OCI-LY3 (cell line): ENCODE measurements at regions not wholly inside any gene's neighbourhood (a gene's known extent, or its start where the extent isn't known, plus 50 kb on each side); places are given as distances from the start of the nearest gene placed in this dataset.

Experiments
- H2AFZ ChIP-seq: fragments of 200-600, 300-600 bp; shearing (Covaris generic); 2 replicates; pipeline ENCODE4 v1.6.0; 2014; ENCODE audit warnings: antibody characterized with exemption, low read depth, low read length
- H3K27ac ChIP-seq: fragments of 200-600, 300-600 bp; sonication (generic); 2 replicates; pipeline ENCODE4 v1.5.1; 2014; ENCODE audit warnings: mild to moderate bottlenecking, low read length, moderate library complexity, mixed read lengths
- H3K27me3 ChIP-seq: fragments of 200-600, 300-600 bp; sonication (generic); 2 replicates; pipeline ENCODE4 v1.6.1; 2014; ENCODE audit warnings: low read depth, low read length, mixed read lengths
- H3K36me3 ChIP-seq: fragments of 200-600, 300-600 bp; sonication (generic); replicated peaks from 2 replicates; pipeline ENCODE3; 2014; ENCODE audit warnings: low read depth, low read length, mixed read lengths
- H3K4me1 ChIP-seq: fragments of 300-600, 200-600 bp; sonication (generic); 2 replicates; pipeline ENCODE4 v1.6.1; 2014; ENCODE audit warnings: low read length, mixed read lengths
- H3K4me2 ChIP-seq: fragments of 200-600, 300-600 bp; sonication (generic); 2 replicates; pipeline ENCODE4 v1.6.1; 2014; ENCODE audit warnings: low read length, mixed read lengths
- H3K4me3 ChIP-seq: fragments of 300-600, 200-600 bp; sonication (generic); 2 replicates; pipeline ENCODE4 v1.5.1; 2014; ENCODE audit warnings: antibody characterized with exemption, mild to moderate bottlenecking, low read length, moderate library complexity
- H3K79me2 ChIP-seq: fragments of 300-600, 200-600 bp; shearing (Covaris generic); 2 replicates; pipeline ENCODE4 v1.6.1; 2014; ENCODE audit warnings: mild to moderate bottlenecking, low read length, mixed read lengths
- H3K9ac ChIP-seq: fragments of 300-600, 200-600 bp; shearing (Covaris generic); 2 replicates; pipeline ENCODE4 v1.6.0; 2014; ENCODE audit warnings: mild to moderate bottlenecking, low read length, moderate library complexity
- H3K9me3 ChIP-seq: fragments of 200-600, 300-600 bp; shearing (Covaris generic); 2 replicates; pipeline ENCODE4 v1.6.1; 2014; ENCODE audit warnings: low read length, mixed read lengths; ENCODE audit not compliant: insufficient read depth
- H4K20me1 ChIP-seq: fragments of 200-600, 300-600 bp; sonication (generic); 2 replicates; pipeline ENCODE4 v1.6.1; 2016; ENCODE audit warnings: low read length, mixed read lengths; ENCODE audit not compliant: insufficient read depth
- CTCF ChIP-seq: fragments of 200-600, 300-600 bp; sonication (generic); IDR thresholded peaks from 2 replicates; pipeline ENCODE4 v1.5.1; 2014; ENCODE audit warnings: antibody characterized with exemption, low read length, low read depth
- EZH2phosphoT487 ChIP-seq: fragments of 200-600 bp; shearing (Covaris generic); IDR thresholded peaks from 2 replicates; pipeline ENCODE4 v1.6.1; 2018; ENCODE audit warnings: antibody characterized with exemption, mixed run types, low read depth

- Histone ChIP-seq H3K4me3 (no peak overlapping the region), H3K27ac (no peak overlapping the region)
- TF ChIP-seq EZH2phosphoT487 (no peak), CTCF (no peak)
These were observed 255.3 kb downstream of the SH3BP4 start for GRCh38 chr2:235206980-235207579.

GRCh38 chr2:235211056-235211455, 259.2 kb downstream of the SH3BP4 start:
- no peak overlapping the region for H3K4me3 ChIP-seq
- no peaks in the 10 kb centered on the region for H3K27me3 ChIP-seq
- H4K20me1 ChIP-seq = no peaks in the 10 kb centered on the region
- H3K9ac ChIP-seq = no peak overlapping the region
- TF ChIP-seq EZH2phosphoT487 (no peak), CTCF (no peak)
- no peaks in the 10 kb centered on the region for H3K9me3 ChIP-seq
- no peak overlapping the region for H2AFZ ChIP-seq
- H3K36me3 ChIP-seq = no peaks in the 10 kb centered on the region
- H3K4me2 ChIP-seq = no peak overlapping the region
- no peak overlapping the region for H3K27ac ChIP-seq
- no peaks in the 10 kb centered on the region for H3K4me1 ChIP-seq
- no peaks in the 10 kb centered on the region for H3K79me2 ChIP-seq

More at GRCh38 chr2:235206980-235207579, 255.3 kb downstream of the SH3BP4 start:
- no peaks in the 10 kb centered on the region for H3K4me1 ChIP-seq
- no peaks in the 10 kb centered on the region for H4K20me1 ChIP-seq
- H3K36me3 ChIP-seq = no peaks in the 10 kb centered on the region
- no peak overlapping the region for H3K4me2 ChIP-seq
- H3K9ac ChIP-seq = no peak overlapping the region
- H3K9me3 ChIP-seq = no peaks in the 10 kb centered on the region
- H3K79me2 ChIP-seq = no peaks in the 10 kb centered on the region
- no peaks in the 10 kb centered on the region for H3K27me3 ChIP-seq
- H2AFZ ChIP-seq = no peak overlapping the region

GRCh38 chr2:235212501-235213158, 260.8 kb downstream of the SH3BP4 start:
- H2AFZ ChIP-seq = no peak overlapping the region
- no peaks in the 10 kb centered on the region for H3K79me2 ChIP-seq
- H3K27ac ChIP-seq = no peak overlapping the region
- H3K27me3 ChIP-seq = no peaks in the 10 kb centered on the region
- H3K4me3 ChIP-seq = no peak overlapping the region
- TF ChIP-seq CTCF = no peak
- TF ChIP-seq EZH2phosphoT487 = no peak
- no peaks in the 10 kb centered on the region for H4K20me1 ChIP-seq
- no peaks in the 10 kb centered on the region for H3K9me3 ChIP-seq
- no peak overlapping the region for H3K4me2 ChIP-seq
- no peaks in the 10 kb centered on the region for H3K4me1 ChIP-seq
- H3K9ac ChIP-seq = no peak overlapping the region
- H3K36me3 ChIP-seq = no peaks in the 10 kb centered on the region

GRCh38 chr2:235215248-235215647, 263.4 kb downstream of the SH3BP4 start:
- no peaks in the 10 kb centered on the region for H3K4me1 ChIP-seq
- no peaks in the 10 kb centered on the region for H4K20me1 ChIP-seq
- no peak overlapping the region for H2AFZ ChIP-seq
- no peak for TF ChIP-seq CTCF
- TF ChIP-seq EZH2phosphoT487 = no peak
- no peaks in the 10 kb centered on the region for H3K36me3 ChIP-seq
- H3K4me3 ChIP-seq = no peak overlapping the region
- no peak overlapping the region for H3K9ac ChIP-seq
- H3K79me2 ChIP-seq = no peaks in the 10 kb centered on the region
- H3K4me2 ChIP-seq = no peak overlapping the region
- no peak overlapping the region for H3K27ac ChIP-seq
- no peaks in the 10 kb centered on the region for H3K27me3 ChIP-seq
- no peaks in the 10 kb centered on the region for H3K9me3 ChIP-seq
